Sigmoid colon (tissue), 6 donors: ENCODE measurements at regions not wholly inside any gene's neighbourhood (a gene's known extent, or its start where the extent isn't known, plus 50 kb on each side); places are given as distances from the start of the nearest gene placed in this dataset.
"Not testable (repeated sequence)": the region's sequence is repeated elsewhere in the genome, so short reads cannot be mapped to it uniquely, and the experiment has no call there.

Experiments used
- DNase-seq: peaks from one replicate; pipeline ENCODE4 v3.0.0-alpha.2; 2019
- H3K27ac ChIP-seq, 4 donors: fragments of 200-600 bp; sonication (generic); one replicate each; pipeline ENCODE4 v1.5.1; 2016 to 2019; ENCODE audit warnings: mild to moderate bottlenecking in 1 of 4
- H3K27me3 ChIP-seq, 3 donors: fragments of 200-600 bp; sonication (generic); one replicate each; pipeline ENCODE4 v1.5.1; 2019; ENCODE audit warnings: mild to moderate bottlenecking in 1 of 3
- H3K36me3 ChIP-seq, 4 donors: fragments of 200-600 bp; sonication (generic); one replicate each; pipeline ENCODE4 v1.5.1; 2016 to 2019
- H3K4me1 ChIP-seq, 4 donors: fragments of 200-600 bp; sonication (generic); one replicate each; pipeline ENCODE4 v1.5.1; 2017 to 2019
- H3K4me3 ChIP-seq, 4 donors: fragments of 200-600 bp; sonication (generic); one replicate each; pipeline ENCODE4 v1.5.1; 2017 to 2019; ENCODE audit warnings: mild to moderate bottlenecking in 2 of 4, moderate library complexity in 1 of 4
- H3K9me3 ChIP-seq, 4 donors: fragments of 200-600 bp in 3 of 4; sonication (generic) in 3 of 4; one replicate each; pipeline versions ENCODE4 v1.5.1 to v1.6.1; 2013 to 2019
- CTCF ChIP-seq, 4 experiments: fragments of 450-650 bp in 3 of 4; fragments of 200-600 bp in 1 of 4; IDR thresholded peaks; one replicate each; pipeline ENCODE4 v1.5.1; 2016 to 2019; ENCODE audit warnings: antibody characterized with exemption in 4 of 4, mild to moderate bottlenecking in 3 of 4, moderate library complexity in 2 of 4
- EP300 ChIP-seq, 4 donors: sonication (generic); formaldehyde crosslinking; IDR thresholded peaks; one replicate each; pipeline ENCODE4 v1.6.1; 2017; ENCODE audit warnings: antibody characterized with exemption in 4 of 4
- POLR2A ChIP-seq, 2 donors: fragments of 450-650 bp; IDR thresholded peaks; one replicate each; pipeline ENCODE4 v1.6.1; 2016; ENCODE audit warnings: antibody characterized with exemption in 2 of 2, mild to moderate bottlenecking in 2 of 2, moderate library complexity in 2 of 2
- POLR2AphosphoS5 ChIP-seq, 4 donors: sonication (generic); formaldehyde crosslinking; IDR thresholded peaks; one replicate each; pipeline ENCODE4 v1.6.1; 2017; ENCODE audit warnings: antibody characterized with exemption in 4 of 4
- WGBS, 2 donors: extraction: QIAGEN DNeasy Blood & Tissue Kit; methylation state at CpG; one replicate each; pipeline ENCODE4 v1.1.7; 2013; 5-methylcytosine and 5-hydroxymethylcytosine counted together
- intact Hi-C: fragments of 100-400 bp; cut with DNase I; formaldehyde crosslinking; loops from one replicate; pipeline ENCODE4 v1.15.1; 2023
- donor health status: healthy with polysubstance abuse.
- donor health status: healthy.

DNA sequence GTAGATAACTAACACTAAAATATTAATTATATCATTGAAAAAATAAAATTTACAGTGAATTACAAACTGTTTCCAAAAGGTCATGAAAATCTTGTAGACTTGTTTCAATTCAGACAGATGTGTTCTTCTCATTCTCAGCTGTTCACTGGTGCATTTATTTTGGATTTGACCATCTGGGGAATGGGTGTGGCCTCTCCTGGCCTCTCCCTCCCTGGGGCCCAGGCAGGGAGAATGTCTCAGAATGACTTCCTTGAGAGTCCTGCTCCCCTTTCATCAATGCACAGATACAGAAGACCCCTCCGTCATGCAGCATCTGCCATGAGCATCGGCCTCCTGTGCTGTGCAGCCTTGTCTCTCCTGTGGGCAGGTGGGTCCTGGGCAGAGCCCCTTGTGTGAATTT lies 192.8 kb upstream of the PRSS58 start:
- Histone ChIP-seq H3K36me3 (no peaks in the 10 kb centered on the region), H3K4me1 (no peaks in the 10 kb centered on the region), H3K27me3 (no peaks in the 10 kb centered on the region), H3K9me3 (no peaks in the 10 kb centered on the region), H3K27ac (no peak overlapping the region), H3K4me3 (no peak overlapping the region)
- WGBS, 2 donors: 87 to 94% methylated on average over 2 of the region's 2 CpGs
- DNase-seq: no peak
- TF ChIP-seq POLR2AphosphoS5 (IDR thresholded peaks at IDR 0.05) (no peak), POLR2A (IDR thresholded peaks at IDR 0.05) (no peak), EP300 (IDR thresholded peaks at IDR 0.05) (no peak), CTCF (IDR thresholded peaks at IDR 0.05) (no peak)
- intact Hi-C loops: no loop called here

GRCh38 chr7:142450206-142450605 lies 192.3 kb upstream of the PRSS58 start:
- Histone ChIP-seq H3K27ac (no peak overlapping the region), H3K27me3 (no peaks in the 10 kb centered on the region), H3K9me3 (no peaks in the 10 kb centered on the region), H3K4me3 (no peak overlapping the region), H3K4me1 (no peaks in the 10 kb centered on the region), H3K36me3 (no peaks in the 10 kb centered on the region)
- intact Hi-C loops: no loop called here
- no peak for DNase-seq
- WGBS, 2 donors: 76% methylated on average over 8 of the region's 8 CpGs
- TF ChIP-seq POLR2AphosphoS5 (IDR thresholded peaks at IDR 0.05): no peak
- no peak for TF ChIP-seq POLR2A (IDR thresholded peaks at IDR 0.05)
- TF ChIP-seq EP300 (IDR thresholded peaks at IDR 0.05): no peak
- no peak for TF ChIP-seq CTCF (IDR thresholded peaks at IDR 0.05)

DNA sequence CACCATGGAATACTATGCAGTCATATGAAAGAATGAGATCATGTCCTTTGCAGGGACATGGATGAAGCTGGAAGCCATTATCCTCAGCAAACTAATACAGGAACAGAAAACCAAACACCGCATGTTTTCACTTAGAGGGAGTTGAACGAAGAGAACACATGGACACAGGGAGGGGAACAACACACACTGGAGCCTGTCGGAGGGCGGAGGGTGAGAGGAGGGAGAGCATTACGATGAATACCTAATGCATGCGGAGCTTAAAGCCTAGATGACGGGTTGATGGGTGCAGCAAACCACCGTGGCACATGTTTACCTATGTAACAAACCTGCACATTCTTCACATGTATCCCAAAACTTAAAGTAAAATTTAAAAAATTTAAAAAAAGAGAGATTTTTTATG lies 191.0 kb upstream of the PRSS58 start:
- H3K4me3 ChIP-seq, H3K36me3 ChIP-seq, H3K4me1 ChIP-seq, H3K27me3 ChIP-seq, intact Hi-C loops, DNase-seq, H3K27ac ChIP-seq, H3K9me3 ChIP-seq: not testable (repeated sequence)
- 93 to 95% methylated on average over 8 of the region's 8 CpGs for WGBS, 2 donors

DNA sequence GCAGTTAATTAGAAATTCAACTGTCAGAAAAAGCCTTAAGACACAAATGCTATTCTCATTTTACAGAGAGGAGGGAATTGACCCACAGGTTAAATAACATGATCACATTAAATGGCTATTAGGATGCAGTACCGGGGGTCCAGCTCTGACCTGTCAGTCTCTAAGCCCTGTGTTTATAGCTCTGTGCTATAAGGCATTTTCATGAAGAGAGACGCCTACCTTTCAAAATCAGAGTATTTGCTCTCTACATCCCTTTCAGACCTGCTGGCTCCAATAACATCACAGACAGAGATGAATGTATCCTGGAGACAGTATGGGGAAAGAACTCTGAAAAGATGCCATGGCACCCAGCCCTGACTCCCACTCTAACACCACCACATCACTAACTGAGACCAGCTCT lies 189.9 kb upstream of the PRSS58 start:
- Histone ChIP-seq H3K4me3 (no peak overlapping the region), H3K27me3 (no peaks in the 10 kb centered on the region), H3K4me1 (no peaks in the 10 kb centered on the region), H3K36me3 (no peaks in the 10 kb centered on the region), H3K9me3 (no peaks in the 10 kb centered on the region), H3K27ac (no peak overlapping the region)
- no peak for DNase-seq
- 74 to 76% methylated on average over 2 of the region's 2 CpGs for WGBS, 2 donors
- intact Hi-C loops: no loop called here
- no peak for TF ChIP-seq POLR2AphosphoS5 (IDR thresholded peaks at IDR 0.05)

DNA sequence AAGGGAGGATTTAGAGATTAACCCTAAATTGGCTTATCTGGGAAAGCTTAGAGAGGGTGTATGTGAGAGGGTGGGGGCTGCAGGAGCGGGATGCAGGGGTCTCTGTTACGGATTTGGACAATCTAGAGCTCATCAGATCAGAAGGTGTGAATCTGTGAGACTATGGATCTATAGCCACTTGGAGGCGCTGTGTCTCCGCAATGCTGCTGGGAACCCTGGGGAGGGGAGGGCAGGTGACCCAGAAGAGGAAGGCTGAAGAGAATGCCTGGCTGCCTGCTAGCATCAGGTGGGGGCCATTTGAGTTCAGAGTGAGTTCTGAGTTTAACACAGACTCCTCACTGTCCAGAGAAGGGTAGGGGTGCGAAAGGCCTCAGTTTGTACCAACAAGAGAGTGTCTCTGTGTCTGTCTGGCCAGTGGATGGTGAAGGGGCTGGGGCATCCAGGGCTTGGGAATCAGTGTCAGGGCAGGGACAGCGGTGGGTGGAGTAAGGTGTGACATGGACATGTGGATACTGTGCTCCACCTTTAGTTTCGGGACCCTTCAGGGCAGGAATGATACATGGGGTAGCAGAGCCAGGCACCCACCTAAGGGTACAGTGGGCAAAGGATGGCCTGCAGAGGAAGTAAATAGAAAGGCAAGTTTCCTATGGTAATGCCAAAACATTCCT lies 187.3 kb upstream of the PRSS58 start:
- DNase-seq: no peak
- intact Hi-C loops: no loop called here
- H3K4me3 ChIP-seq: no peak overlapping the region
- no peaks in the 10 kb centered on the region for H3K4me1 ChIP-seq
- H3K27ac ChIP-seq: no peak overlapping the region
- H3K9me3 ChIP-seq: no peaks in the 10 kb centered on the region
- WGBS, 2 donors: 75 to 85% methylated on average over 7 of the region's 7 CpGs
- no peaks in the 10 kb centered on the region for H3K27me3 ChIP-seq
- H3K36me3 ChIP-seq: no peaks in the 10 kb centered on the region
- TF ChIP-seq POLR2AphosphoS5 (IDR thresholded peaks at IDR 0.05) (no peak), POLR2A (IDR thresholded peaks at IDR 0.05) (no peak)

DNA sequence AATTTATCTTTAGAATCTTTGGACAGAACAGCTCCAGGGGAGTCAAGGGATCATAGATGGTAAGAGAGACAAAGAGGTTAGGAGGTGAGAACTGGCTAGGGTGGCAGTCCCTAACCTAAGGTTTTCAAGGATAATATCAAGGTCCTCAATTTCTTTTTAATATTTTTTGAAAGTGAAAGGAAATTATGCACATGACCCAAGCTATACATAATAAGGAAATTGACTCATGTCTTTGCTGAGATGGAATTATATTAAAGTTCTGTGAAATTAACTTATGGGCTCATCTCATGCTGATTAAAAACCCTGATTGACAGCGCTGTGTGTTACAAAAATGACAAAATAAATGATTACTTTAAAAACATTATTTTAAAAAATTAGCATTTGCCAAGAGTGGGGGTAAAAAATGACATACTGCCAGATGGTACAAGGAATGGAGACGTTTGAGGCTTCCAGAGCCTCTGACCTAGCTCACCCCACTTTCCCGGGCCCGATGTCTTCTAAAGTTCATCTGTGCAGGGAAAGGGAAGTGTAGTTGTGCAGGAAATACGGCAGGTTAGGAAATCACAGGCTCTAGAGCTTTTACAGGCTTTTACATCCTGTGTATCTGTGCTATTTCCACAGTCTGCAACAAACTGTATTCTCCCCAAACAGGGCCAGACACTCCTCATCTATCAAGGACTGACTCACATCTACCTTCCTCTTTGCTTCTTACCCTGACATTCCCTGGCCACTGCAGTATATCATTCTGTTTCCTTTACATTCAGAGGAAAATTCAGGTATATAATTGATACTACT lies 185.6 kb upstream of the PRSS58 start:
- H3K4me3 ChIP-seq: no peak overlapping the region
- no peaks in the 10 kb centered on the region for H3K36me3 ChIP-seq
- no peak overlapping the region for H3K27ac ChIP-seq
- H3K4me1 ChIP-seq: no peaks in the 10 kb centered on the region
- DNase-seq: no peak
- TF ChIP-seq POLR2AphosphoS5 (IDR thresholded peaks at IDR 0.05): no peak
- TF ChIP-seq POLR2A (IDR thresholded peaks at IDR 0.05): no peak
- no peak for TF ChIP-seq CTCF (IDR thresholded peaks at IDR 0.05)
- TF ChIP-seq EP300 (IDR thresholded peaks at IDR 0.05): no peak
- WGBS, 2 donors: 51 to 77% methylated on average over 5 of the region's 5 CpGs
- no peaks in the 10 kb centered on the region for H3K9me3 ChIP-seq
- intact Hi-C loops: no loop called here
- no peaks in the 10 kb centered on the region for H3K27me3 ChIP-seq
